Upper lobe of left lung (tissue), 4 donors: ENCODE measurements at regions not wholly inside any gene's neighbourhood (a gene's known extent, or its start where the extent isn't known, plus 50 kb on each side); places are given as distances from the start of the nearest gene placed in this dataset.

ENCODE experiments used
- CTCF ChIP-seq, 6 experiments: fragments of 450-650 bp in 4 of 6; fragments of 200-600 bp in 2 of 6; sonication (generic) in 2 of 6; IDR thresholded peaks; one replicate each; pipeline ENCODE4 v1.5.1; 2016 to 2019; ENCODE audit warnings: antibody characterized with exemption in 6 of 6
- EP300 ChIP-seq, 4 donors: sonication (generic); formaldehyde crosslinking; IDR thresholded peaks; one replicate each; pipeline ENCODE4 v1.5.1; 2017; ENCODE audit warnings: antibody characterized with exemption in 4 of 4, control low read depth in 2 of 4
- POLR2A ChIP-seq, 4 donors: fragments of 450-650 bp; IDR thresholded peaks; one replicate each; pipeline ENCODE4 v1.5.1; 2016 to 2017; ENCODE audit warnings: antibody characterized with exemption in 4 of 4, mild to moderate bottlenecking in 2 of 4
- POLR2AphosphoS5 ChIP-seq, 2 donors: sonication (generic); formaldehyde crosslinking; IDR thresholded peaks; one replicate each; pipeline ENCODE4 v1.5.1; 2017; ENCODE audit warnings: antibody characterized with exemption in 2 of 2

GRCh38 chrX:30995060-30995700 is 76.7 kb downstream of the FTHL17 start:
- TF ChIP-seq EP300 (IDR thresholded peaks at IDR 0.05) (no peak), CTCF (IDR thresholded peaks at IDR 0.05) (no peak), POLR2A (IDR thresholded peaks at IDR 0.05) (no peak), POLR2AphosphoS5 (IDR thresholded peaks at IDR 0.05) (no peak)
